Body of pancreas (tissue), 4 donors: ENCODE measurements at regions not wholly inside any gene's neighbourhood (a gene's known extent, or its start where the extent isn't known, plus 50 kb on each side); places are given as distances from the start of the nearest gene placed in this dataset.

Source experiments
- ATAC-seq: fragments of 150-250 bp; one replicate; pipeline ENCODE4 v1.9.1; 2016
- DNase-seq, 4 donors: peaks; one replicate each; pipeline ENCODE4 v3.0.0-alpha.2; 2019
- H3K27ac ChIP-seq, 4 donors: fragments of 200-600 bp; sonication (generic); 1 replicate in 3 of 4; 2 replicates in 1 of 4; pipeline versions ENCODE4 v1.5.1 to v1.6.1; 2016 to 2019; ENCODE audit warnings: mild to moderate bottlenecking in 1 of 4, mixed read lengths in 1 of 4, moderate library complexity in 1 of 4
- H3K27me3 ChIP-seq, 2 donors: fragments of 200-600 bp; sonication (generic); one replicate each; pipeline ENCODE4 v1.6.0; 2016; ENCODE audit warnings: mild to moderate bottlenecking in 1 of 2
- H3K36me3 ChIP-seq, 2 donors: fragments of 200-600 bp; sonication (generic); replicated peaks in 1 of 2; 2 replicates each; pipeline ENCODE4 v1.5.1; 2016; ENCODE audit warnings: low read depth in 2 of 2; ENCODE audit not compliant: insufficient read depth in 1 of 2
- H3K4me1 ChIP-seq: fragments of 200-600 bp; sonication (generic); one replicate; pipeline ENCODE4 v1.6.0; 2016
- H3K4me3 ChIP-seq, 2 donors: fragments of 200-600 bp; sonication (generic); 1 replicate in 1 of 2; 2 replicates in 1 of 2; pipeline ENCODE4 v1.5.1; 2016 to 2019
- H3K9me3 ChIP-seq, 3 donors: fragments of 200-600 bp; sonication (generic); 1 replicate in 2 of 3; 2 replicates in 1 of 3; pipeline ENCODE4 v1.5.1; 2016
- CTCF ChIP-seq, 7 experiments: fragments of 450-650 bp in 4 of 7; fragments of 200-600 bp in 3 of 7; sonication (generic) in 3 of 7; IDR thresholded peaks; one replicate each; pipeline ENCODE4 v1.5.1; 2016 to 2019; ENCODE audit warnings: antibody characterized with exemption in 7 of 7
- POLR2A ChIP-seq, 3 donors: fragments of 450-650 bp; IDR thresholded peaks; one replicate each; pipeline ENCODE4 v1.6.1; 2016; ENCODE audit warnings: antibody characterized with exemption in 3 of 3, mild to moderate bottlenecking in 2 of 3
- WGBS, 2 donors: methylation state at CpG; one replicate each; pipeline ENCODE4 v1.1.5; 2017; 5-methylcytosine and 5-hydroxymethylcytosine counted together
- intact Hi-C: fragments of 100-400 bp; cut with DNase I; formaldehyde crosslinking; loops from one replicate; pipeline ENCODE4 v1.15.1; 2023

- H3K27ac ChIP-seq, result no peak overlapping the region
- H3K4me1 ChIP-seq, result no peaks in the 10 kb centered on the region
- intact Hi-C loops, result no loop called here
- no peaks in the 10 kb centered on the region for H3K36me3 ChIP-seq
- H3K4me3 ChIP-seq, result no peak overlapping the region
- no peaks in the 10 kb centered on the region for H3K27me3 ChIP-seq
- ATAC-seq (no peak), DNase-seq (no peak)
- no peak for TF ChIP-seq CTCF (IDR thresholded peaks at IDR 0.05)
- no peak for TF ChIP-seq POLR2A (IDR thresholded peaks at IDR 0.05)
- 47 to 63% methylated on average over 3 to 6 of the region's 6 CpGs for WGBS, 2 donors
- H3K9me3 ChIP-seq, result no peaks in the 10 kb centered on the region
Observed at GRCh38 chr22:35489239-35489638, 51.4 kb upstream of the RASD2 start.
